Duodenal mucosa (tissue), 2 donors: ENCODE measurements at regions not wholly inside any gene's neighbourhood (a gene's known extent, or its start where the extent isn't known, plus 50 kb on each side); places are given as distances from the start of the nearest gene placed in this dataset.
"Not testable (repeated sequence)": the region's sequence is repeated elsewhere in the genome, so short reads cannot be mapped to it uniquely, and the experiment has no call there.

ENCODE experiments used
- H3K27ac ChIP-seq: one replicate; pipeline ENCODE4 v1.7.0; 2013; ENCODE audit warnings: low read depth, low read length
- H3K27me3 ChIP-seq, 2 donors: one replicate each; pipeline ENCODE4 v1.7.0; 2013; ENCODE audit warnings: low read length in 2 of 2, control low read depth in 1 of 2; ENCODE audit not compliant: insufficient read depth in 2 of 2, control insufficient read depth in 1 of 2
- H3K36me3 ChIP-seq, 2 donors: one replicate each; pipeline ENCODE4 v1.7.0; 2013; ENCODE audit warnings: low read length in 2 of 2, control low read depth in 1 of 2; ENCODE audit not compliant: insufficient read depth in 2 of 2, control insufficient read depth in 1 of 2
- H3K4me1 ChIP-seq, 2 donors: one replicate each; pipeline ENCODE4 v1.7.0; 2013; ENCODE audit warnings: low read length in 2 of 2, control low read depth in 1 of 2; ENCODE audit not compliant: insufficient read depth in 2 of 2, control insufficient read depth in 1 of 2
- H3K4me3 ChIP-seq, 2 donors: one replicate each; pipeline ENCODE4 v1.7.0; 2013; ENCODE audit warnings: low read length in 2 of 2, low read depth in 1 of 2
- H3K9ac ChIP-seq, 2 donors: one replicate each; pipeline ENCODE4 v1.7.0; 2013; ENCODE audit warnings: low read length in 2 of 2, low read depth in 1 of 2
- H3K9me3 ChIP-seq, 2 donors: one replicate each; pipeline ENCODE4 v1.7.0; 2013; ENCODE audit warnings: low read length in 2 of 2, control low read depth in 1 of 2; ENCODE audit not compliant: control insufficient read depth in 1 of 2

GRCh38 chr14:53285064-53285463 is 131.9 kb upstream of the DDHD1 start:
- Histone ChIP-seq H3K36me3 (no peaks in the 10 kb centered on the region), H3K4me3 (no peak overlapping the region), H3K9me3 (peaks cover 0 to 3% of the 10 kb centered on the region in 2 donors), H3K27me3 (no peaks in the 10 kb centered on the region), H3K9ac (no peak overlapping the region), H3K27ac (no peak overlapping the region), H3K4me1 (no peaks in the 10 kb centered on the region)

DNA sequence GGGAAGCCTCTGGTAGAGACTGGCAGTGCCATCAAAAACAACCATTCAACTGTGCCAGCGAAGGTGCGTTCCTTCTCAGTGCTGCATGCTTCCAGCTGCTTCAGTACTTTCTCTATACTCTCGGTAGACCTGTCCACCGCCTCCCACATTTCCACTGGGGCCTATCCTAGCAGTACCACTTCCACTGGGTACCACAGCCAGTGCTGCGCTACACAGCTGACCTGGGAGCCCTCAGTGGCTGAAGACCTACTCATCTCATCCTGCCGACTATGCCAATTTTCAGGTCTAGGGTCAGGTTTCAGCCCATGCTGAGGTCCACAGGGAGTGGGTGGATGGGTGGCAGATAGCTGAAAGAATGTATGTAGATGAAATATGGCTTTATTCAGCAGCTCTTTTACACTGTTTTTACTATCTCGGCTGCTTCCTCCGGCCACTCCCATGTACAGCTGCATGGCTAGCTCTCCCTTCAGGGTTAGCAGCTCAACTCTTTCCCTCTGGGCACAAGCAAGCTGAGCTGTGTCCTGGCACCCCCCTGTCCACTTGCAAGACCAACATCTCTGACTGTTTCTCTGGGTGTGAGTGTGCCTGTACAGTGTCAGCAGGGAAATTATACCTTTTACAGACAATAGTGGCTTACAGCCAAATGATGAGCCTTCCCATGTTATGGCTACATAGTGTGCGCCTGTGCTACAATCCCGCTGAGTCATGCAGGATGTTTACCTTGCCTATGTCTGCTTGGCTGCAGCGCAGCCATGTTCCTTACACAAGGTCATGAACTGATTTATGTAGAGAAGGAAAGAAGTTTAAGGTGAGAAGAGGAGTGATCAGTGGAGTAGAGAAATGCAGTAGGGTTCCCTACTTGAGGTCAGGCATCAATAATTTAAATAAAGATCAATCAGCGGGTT is 125.7 kb upstream of the DDHD1 start:
- Histone ChIP-seq H3K4me1 (no peaks in the 10 kb centered on the region), H3K36me3 (no peaks in the 10 kb centered on the region)

DNA sequence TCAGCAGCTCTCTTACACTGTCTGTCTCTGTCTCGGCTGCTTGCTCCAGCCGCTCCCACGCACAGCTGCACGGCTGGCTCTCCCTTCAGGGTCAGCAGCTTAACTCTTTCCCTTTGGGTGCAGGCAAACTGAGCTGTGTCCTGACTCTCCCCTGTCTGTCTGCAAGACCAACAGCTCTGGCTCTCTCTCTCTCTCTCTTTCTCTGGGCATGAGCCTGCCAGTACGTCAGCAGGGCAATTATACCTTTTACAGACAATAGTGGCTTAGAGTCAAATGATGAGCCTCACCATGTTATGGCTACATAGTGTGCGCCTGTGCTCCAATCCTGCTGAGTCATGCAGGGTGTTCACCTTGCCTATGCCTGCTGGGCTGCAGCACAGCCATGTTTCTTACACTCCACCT is 120.5 kb upstream of the DDHD1 start:
- Histone ChIP-seq H3K9ac (no peak overlapping the region), H3K27me3 (no peaks in the 10 kb centered on the region), H3K9me3 (no peaks in the 10 kb centered on the region), H3K4me3 (no peak overlapping the region), H3K4me1 (no peaks in the 10 kb centered on the region), H3K27ac (no peak overlapping the region), H3K36me3 (no peaks in the 10 kb centered on the region)

More for the DNA sequence above, 125.7 kb upstream of the DDHD1 start:
- H3K27ac ChIP-seq: no peak overlapping the region
- no peaks in the 10 kb centered on the region for H3K27me3 ChIP-seq
- H3K9me3 ChIP-seq: peaks cover 0 to 3% of the 10 kb centered on the region in 2 donors
- no peak overlapping the region for H3K4me3 ChIP-seq
- H3K9ac ChIP-seq: no peak overlapping the region

DNA sequence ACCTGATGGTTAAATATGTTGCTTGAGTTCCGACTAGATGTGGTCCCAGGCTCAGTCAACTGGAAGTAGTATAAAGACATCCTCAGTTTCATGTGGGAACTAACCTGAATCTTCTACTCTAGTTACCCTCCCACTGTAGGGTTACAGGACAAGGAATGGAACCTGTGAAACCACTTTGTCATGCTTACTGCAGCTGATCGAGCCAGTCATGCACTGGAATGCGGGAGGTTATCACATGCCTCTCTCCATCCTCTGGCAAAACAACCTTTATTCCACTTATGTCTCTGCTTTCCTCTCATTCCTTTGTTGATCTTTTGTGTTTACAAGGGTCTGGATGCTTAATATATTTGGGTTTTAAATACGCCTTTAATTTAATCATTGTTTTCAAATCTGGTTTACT is 111.9 kb upstream of the DDHD1 start:
- Histone ChIP-seq H3K27me3 (no peaks in the 10 kb centered on the region), H3K4me3 (no peak overlapping the region), H3K27ac (no peak overlapping the region), H3K36me3 (no peaks in the 10 kb centered on the region), H3K4me1 (no peaks in the 10 kb centered on the region), H3K9me3 (no peaks in the 10 kb centered on the region), H3K9ac (no peak overlapping the region)

- H3K27ac ChIP-seq: no peak overlapping the region
- H3K27me3 ChIP-seq: no peaks in the 10 kb centered on the region
- H3K36me3 ChIP-seq: no peaks in the 10 kb centered on the region
- H3K4me3 ChIP-seq: no peak overlapping the region
- H3K4me1 ChIP-seq: no peaks in the 10 kb centered on the region
- no peak overlapping the region for H3K9ac ChIP-seq
- peaks cover 0 to under 1% of the 10 kb centered on the region in 2 donors for H3K9me3 ChIP-seq
These were observed 107.8 kb upstream of the DDHD1 start for GRCh38 chr14:53260928-53261327.

GRCh38 chr14:53260286-53260685 is 107.2 kb upstream of the DDHD1 start:
- Histone ChIP-seq H3K4me3 (no peak overlapping the region), H3K4me1 (no peaks in the 10 kb centered on the region), H3K36me3 (no peaks in the 10 kb centered on the region), H3K9me3 (peaks cover 0 to 7% of the 10 kb centered on the region in 2 donors), H3K9ac (no peak overlapping the region), H3K27me3 (no peaks in the 10 kb centered on the region), H3K27ac (no peak overlapping the region)

GRCh38 chr14:53252141-53252540 is 99.0 kb upstream of the DDHD1 start:
- H3K27ac ChIP-seq: no peak overlapping the region
- peaks cover 0 to 7% of the 10 kb centered on the region in 2 donors for H3K9me3 ChIP-seq
- no peak overlapping the region for H3K9ac ChIP-seq
- H3K27me3 ChIP-seq: no peaks in the 10 kb centered on the region
- H3K4me3 ChIP-seq: no peak overlapping the region
- H3K36me3 ChIP-seq: no peaks in the 10 kb centered on the region
- H3K4me1 ChIP-seq: no peaks in the 10 kb centered on the region

GRCh38 chr14:53249059-53249458 is 95.9 kb upstream of the DDHD1 start:
- Histone ChIP-seq H3K4me1 (no peaks in the 10 kb centered on the region), H3K9ac (no peak overlapping the region), H3K9me3 (no peaks in the 10 kb centered on the region), H3K27me3 (no peaks in the 10 kb centered on the region), H3K27ac (no peak overlapping the region), H3K36me3 (no peaks in the 10 kb centered on the region), H3K4me3 (no peak overlapping the region)

GRCh38 chr14:53247596-53248370 is 94.7 kb upstream of the DDHD1 start:
- Histone ChIP-seq H3K27me3 (no peaks in the 10 kb centered on the region), H3K4me3 (no peak overlapping the region), H3K9ac (no peak overlapping the region), H3K4me1 (no peaks in the 10 kb centered on the region), H3K36me3 (no peaks in the 10 kb centered on the region), H3K27ac (no peak overlapping the region), H3K9me3 (no peaks in the 10 kb centered on the region)

DNA sequence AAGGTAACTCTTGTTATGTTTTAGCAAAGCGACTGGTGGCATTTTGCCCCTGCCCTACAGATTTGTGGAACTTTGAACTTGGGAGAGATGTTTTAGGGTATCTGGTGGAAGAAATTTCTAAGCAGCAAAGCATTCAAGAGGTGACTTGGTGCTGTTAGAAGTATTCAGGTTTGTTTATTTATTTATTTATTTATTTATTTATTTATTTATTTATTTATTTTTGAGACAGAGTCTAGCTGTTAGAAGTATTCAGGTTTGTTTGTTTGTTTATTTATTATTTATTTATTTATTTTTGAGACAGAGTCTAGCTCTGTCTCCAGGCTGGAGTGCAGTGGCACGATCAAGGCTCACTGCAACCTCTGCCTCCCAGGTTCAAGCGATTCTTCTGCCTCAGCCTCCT is 89.8 kb upstream of the DDHD1 start:
- H3K36me3 ChIP-seq, H3K9me3 ChIP-seq, H3K9ac ChIP-seq, H3K27ac ChIP-seq, H3K4me3 ChIP-seq, H3K4me1 ChIP-seq, H3K27me3 ChIP-seq: not testable (repeated sequence)
